GM12892 (cell line): ENCODE measurements at regions not wholly inside any gene's neighbourhood (a gene's known extent, or its start where the extent isn't known, plus 50 kb on each side); places are given as distances from the start of the nearest gene placed in this dataset.
"Not testable (repeated sequence)": the region's sequence is repeated elsewhere in the genome, so short reads cannot be mapped to it uniquely, and the experiment has no call there.

Experiments used
- POLR2A ChIP-seq: IDR thresholded peaks from 2 replicates; pipeline ENCODE4 v1.6.1; 2011; ENCODE audit warnings: low read depth, low read length, control low read depth
- POLR2AphosphoS5 ChIP-seq: IDR thresholded peaks from 2 replicates; pipeline ENCODE4 v1.6.1; 2011; ENCODE audit warnings: low read depth, low read length, control low read depth

- not testable (repeated sequence) for TF ChIP-seq POLR2A, POLR2AphosphoS5
Measured at GRCh38 chr1:38493306-38493705, 366.3 kb downstream of the RRAGC start.
